ENCODE measurements at regions not wholly inside any gene's neighbourhood (a gene's known extent, or its start where the extent isn't known, plus 50 kb on each side); places are given as distances from the start of the nearest gene placed in this dataset.

GRCh38 chr7:25636871-25637283 is 408.6 kb upstream of the NPVF start:
- TF ChIP-seq GABPA (IDR thresholded peaks at IDR 0.05; ENCODE audit: low read depth) (no peak), REST (IDR thresholded peaks at IDR 0.05; ENCODE audit: insufficient replicate concordance, low read depth) (no peak), CTCF (IDR thresholded peaks at IDR 0.05; ENCODE audit: insufficient read depth, low read length) (no peak)

Data from HL-60 (cell line).